Activated CD8-positive, alpha-beta T cell treated with anti-CD3 and anti-CD28 coated beads for 36 hours (primary cell): ENCODE measurements at regions not wholly inside any gene's neighbourhood (a gene's known extent, or its start where the extent isn't known, plus 50 kb on each side); places are given as distances from the start of the nearest gene placed in this dataset.

Source experiments
- ATAC-seq: fragments of 200-7000 bp; cut with Tn5 transposase; one replicate; pipeline ENCODE4 v1.10.0; 2021; ENCODE audit warnings: mild to moderate bottlenecking, moderate library complexity
- CTCF ChIA-PET: fragments of 350-600 bp; sonication (Branson Sonifier 250); formaldehyde crosslinking; loops from one replicate; lab custom pipeline; 2021; ENCODE audit warnings: antibody characterized with exemption; lab: Charles Lee
- POLR2A ChIA-PET: fragments of 350-600 bp; sonication (Branson Sonifier 250); formaldehyde crosslinking; loops from one replicate; lab custom pipeline; 2021; ENCODE audit warnings: antibody characterized with exemption; lab: Charles Lee
- DNase-seq: peaks from one replicate; pipeline ENCODE4 v3.0.0-alpha.2; 2020
- H3K27ac Mint-ChIP-seq: one replicate; pipeline ENCODE4 v1.8.0; 2021; ENCODE audit warnings: mild to moderate bottlenecking, mixed read lengths
- H3K27me3 Mint-ChIP-seq: one replicate; pipeline ENCODE4 v1.8.0; 2021; ENCODE audit warnings: mixed read lengths
- H3K36me3 Mint-ChIP-seq: one replicate; pipeline ENCODE4 v1.8.0; 2021; ENCODE audit warnings: low read depth, mixed read lengths
- H3K4me1 Mint-ChIP-seq: one replicate; pipeline ENCODE4 v1.8.0; 2021; ENCODE audit warnings: low read depth, mixed read lengths
- H3K4me3 Mint-ChIP-seq: one replicate; pipeline ENCODE4 v1.8.0; 2021; ENCODE audit warnings: mild to moderate bottlenecking, moderate library complexity, mixed read lengths
- H3K9me3 Mint-ChIP-seq: one replicate; pipeline ENCODE4 v1.8.0; 2021; ENCODE audit warnings: mixed read lengths
- CTCF ChIP-seq: fragments of 200-600 bp; IDR thresholded peaks from one replicate; pipeline ENCODE4 v1.8.0; 2022; ENCODE audit warnings: antibody characterized with exemption, mild to moderate bottlenecking
- intact Hi-C: fragments of 100-400 bp; cut with micrococcal nuclease; formaldehyde crosslinking; loops from one replicate; pipeline ENCODE4 v1.10.0; 2022

GRCh38 chr5:125294844-125295243 lies 548.4 kb upstream of the ZNF608 start:
- CTCF ChIA-PET = no interaction called here
- no peak for TF ChIP-seq CTCF
- intact Hi-C loops = no loop called here
- no peak overlapping the region for H3K27ac Mint-ChIP-seq
- H3K9me3 Mint-ChIP-seq = no peaks in the 10 kb centered on the region
- no peak overlapping the region for H3K4me3 Mint-ChIP-seq
- no peaks in the 10 kb centered on the region for H3K4me1 Mint-ChIP-seq
- H3K27me3 Mint-ChIP-seq = no peaks in the 10 kb centered on the region
- POLR2A ChIA-PET = no interaction called here
- H3K36me3 Mint-ChIP-seq = no peaks in the 10 kb centered on the region
- no peak for DNase-seq
- ATAC-seq = no peak

- DNase-seq (no peak), ATAC-seq (no peak)
- intact Hi-C loops = no loop called here
- H3K36me3 Mint-ChIP-seq = no peaks in the 10 kb centered on the region
- no peak overlapping the region for H3K4me3 Mint-ChIP-seq
- H3K4me1 Mint-ChIP-seq = no peaks in the 10 kb centered on the region
- H3K27ac Mint-ChIP-seq = no peak overlapping the region
- H3K9me3 Mint-ChIP-seq = no peaks in the 10 kb centered on the region
- no peak for TF ChIP-seq CTCF
- POLR2A ChIA-PET = no interaction called here
- H3K27me3 Mint-ChIP-seq = no peaks in the 10 kb centered on the region
- CTCF ChIA-PET = no interaction called here
Observed at GRCh38 chr5:125295405-125295872, 549.0 kb upstream of the ZNF608 start.

GRCh38 chr5:125298258-125298657 lies 551.8 kb upstream of the ZNF608 start:
- ChIA-PET CTCF (interaction anchor here (0.5 kb wide), 1 partner anchor 97 kb away, joined by 3 read pairs; no protein-coding TSS in a partner anchor), POLR2A (interaction anchor here (0.5 kb wide), 1 partner anchor 18 kb away, joined by 3 read pairs; no protein-coding TSS in a partner anchor)
- Mint-ChIP-seq H3K4me1 (no peaks in the 10 kb centered on the region), H3K9me3 (peaks cover 2% of the 10 kb centered on the region), H3K36me3 (no peaks in the 10 kb centered on the region), H3K4me3 (no peak overlapping the region), H3K27ac (no peak overlapping the region), H3K27me3 (no peaks in the 10 kb centered on the region)
- intact Hi-C loops = no loop called here
- no peak for TF ChIP-seq CTCF
- DNase-seq (no peak), ATAC-seq (no peak)

GRCh38 chr5:125298746-125299379 lies 552.4 kb upstream of the ZNF608 start:
- H3K9me3 Mint-ChIP-seq = peaks cover 2% of the 10 kb centered on the region
- ATAC-seq (no peak), DNase-seq (no peak)
- no peaks in the 10 kb centered on the region for H3K27me3 Mint-ChIP-seq
- CTCF ChIA-PET = no interaction called here
- no peaks in the 10 kb centered on the region for H3K36me3 Mint-ChIP-seq
- POLR2A ChIA-PET = no interaction called here
- no peak overlapping the region for H3K4me3 Mint-ChIP-seq
- no peak for TF ChIP-seq CTCF
- intact Hi-C loops = no loop called here
- H3K4me1 Mint-ChIP-seq = no peaks in the 10 kb centered on the region
- H3K27ac Mint-ChIP-seq = no peak overlapping the region

- Mint-ChIP-seq H3K27ac (no peak overlapping the region), H3K4me1 (no peaks in the 10 kb centered on the region), H3K4me3 (no peak overlapping the region), H3K9me3 (peaks cover 11% of the 10 kb centered on the region), H3K27me3 (no peaks in the 10 kb centered on the region), H3K36me3 (no peaks in the 10 kb centered on the region)
- ATAC-seq (no peak), DNase-seq (no peak)
- intact Hi-C loops = no loop called here
- ChIA-PET CTCF (interaction anchor here (1.2 kb wide), 1 partner anchor 9 kb away, joined by 3 read pairs; no protein-coding TSS in a partner anchor), POLR2A (no interaction called here)
- no peak for TF ChIP-seq CTCF
Observed at GRCh38 chr5:125301711-125302110, 555.3 kb upstream of the ZNF608 start.
